ENCODE measurements at regions not wholly inside any gene's neighbourhood (a gene's known extent, or its start where the extent isn't known, plus 50 kb on each side); places are given as distances from the start of the nearest gene placed in this dataset.

DNA sequence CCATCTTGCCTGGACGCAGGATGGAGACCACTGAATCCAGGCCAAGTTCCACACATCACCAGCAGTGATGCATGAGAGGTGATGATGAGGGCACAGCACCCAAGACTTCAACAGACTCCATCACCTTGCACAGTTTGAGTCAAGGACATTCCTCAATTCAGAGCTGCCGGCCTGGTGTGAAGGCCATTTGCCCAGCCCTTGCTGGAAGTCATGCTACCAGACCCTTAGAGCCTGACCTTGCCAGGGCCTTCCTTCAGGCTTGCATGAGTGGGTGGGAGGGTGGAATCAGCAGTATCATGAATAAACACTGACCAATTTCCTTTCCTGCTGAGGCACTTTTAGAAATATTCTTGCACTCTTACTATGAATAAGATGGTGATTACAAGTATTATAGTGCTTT lies 130.2 kb upstream of the SSTR4 start:
- H3K27me3 ChIP-seq = no peaks in the 10 kb centered on the region
- intact Hi-C loops (cut with DNase I) = no loop called here
- H3K4me3 ChIP-seq = no peak overlapping the region
- ATAC-seq = no peak
- TF ChIP-seq, protein P1, sequence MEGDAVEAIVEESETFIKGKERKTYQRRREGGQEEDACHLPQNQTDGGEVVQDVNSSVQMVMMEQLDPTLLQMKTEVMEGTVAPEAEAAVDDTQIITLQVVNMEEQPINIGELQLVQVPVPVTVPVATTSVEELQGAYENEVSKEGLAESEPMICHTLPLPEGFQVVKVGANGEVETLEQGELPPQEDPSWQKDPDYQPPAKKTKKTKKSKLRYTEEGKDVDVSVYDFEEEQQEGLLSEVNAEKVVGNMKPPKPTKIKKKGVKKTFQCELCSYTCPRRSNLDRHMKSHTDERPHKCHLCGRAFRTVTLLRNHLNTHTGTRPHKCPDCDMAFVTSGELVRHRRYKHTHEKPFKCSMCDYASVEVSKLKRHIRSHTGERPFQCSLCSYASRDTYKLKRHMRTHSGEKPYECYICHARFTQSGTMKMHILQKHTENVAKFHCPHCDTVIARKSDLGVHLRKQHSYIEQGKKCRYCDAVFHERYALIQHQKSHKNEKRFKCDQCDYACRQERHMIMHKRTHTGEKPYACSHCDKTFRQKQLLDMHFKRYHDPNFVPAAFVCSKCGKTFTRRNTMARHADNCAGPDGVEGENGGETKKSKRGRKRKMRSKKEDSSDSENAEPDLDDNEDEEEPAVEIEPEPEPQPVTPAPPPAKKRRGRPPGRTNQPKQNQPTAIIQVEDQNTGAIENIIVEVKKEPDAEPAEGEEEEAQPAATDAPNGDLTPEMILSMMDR (IDR thresholded peaks at IDR 0.05) = no peak
- FAIRE-seq = no peak
- no peaks in the 10 kb centered on the region for H3K4me1 ChIP-seq
- DNase-seq = no peak
- 62 to 77% methylated on average over 2 of the region's 2 CpGs for WGBS, 2 donors
- no peak overlapping the region for H3K27ac ChIP-seq
- no peaks in the 10 kb centered on the region for H3K36me3 ChIP-seq
- H3K9me3 ChIP-seq = no peaks in the 10 kb centered on the region

DNA sequence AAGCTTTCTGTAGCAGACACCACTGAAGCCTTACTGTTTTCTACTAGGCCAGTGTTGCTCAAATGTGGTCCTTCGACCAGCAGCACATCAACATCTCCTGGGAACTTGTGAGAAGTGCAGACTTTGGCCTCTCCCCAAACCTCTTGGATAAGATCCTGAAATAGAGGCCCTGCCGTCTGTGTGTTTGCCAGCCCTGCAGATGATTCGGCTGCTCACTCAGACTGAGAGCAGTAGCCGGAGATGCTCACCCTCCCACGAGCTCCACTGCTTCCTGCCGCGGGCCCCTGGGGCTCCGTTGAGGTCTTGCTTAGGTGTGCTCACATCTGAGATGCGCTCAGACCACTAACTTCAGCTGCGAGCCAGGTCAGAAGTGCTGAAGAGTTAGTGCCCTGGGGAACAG lies 129.5 kb upstream of the SSTR4 start:
- H3K4me3 ChIP-seq = no peak overlapping the region
- no peaks in the 10 kb centered on the region for H3K27me3 ChIP-seq
- TF ChIP-seq, protein P1 (IDR thresholded peaks at IDR 0.05) = no peak
- H3K9me3 ChIP-seq = no peaks in the 10 kb centered on the region
- intact Hi-C loops (cut with DNase I) = no loop called here
- H3K4me1 ChIP-seq = no peaks in the 10 kb centered on the region
- H3K36me3 ChIP-seq = no peaks in the 10 kb centered on the region
- no peak overlapping the region for H3K27ac ChIP-seq
- DNase-seq (peak in 1 of 6 donors; percentile 19), ATAC-seq (peak in 1 of 4 donors; percentile 40), FAIRE-seq (no peak)
- 53 to 61% methylated on average over 10 of the region's 10 CpGs for WGBS, 2 donors

DNA sequence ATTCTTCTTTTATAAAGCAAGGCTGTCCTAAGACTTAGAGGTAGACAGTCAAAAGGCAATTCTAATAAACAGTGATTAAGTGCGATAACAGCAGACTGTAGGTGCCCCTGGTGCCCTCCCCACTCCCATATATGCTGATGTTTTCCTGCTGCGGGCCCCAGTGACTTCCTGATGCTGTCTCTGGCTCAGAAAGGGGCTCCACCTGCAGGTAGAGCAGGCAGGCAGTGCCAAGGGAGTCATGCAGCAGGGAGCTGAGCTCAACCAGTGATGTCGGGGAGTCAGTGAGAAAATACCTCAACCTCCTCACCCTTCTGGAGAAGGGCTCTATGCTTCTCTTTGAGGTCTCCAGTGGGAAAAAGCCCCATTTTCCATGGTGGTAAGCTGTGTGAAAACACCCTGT lies 126.7 kb upstream of the SSTR4 start:
- intact Hi-C loops (cut with DNase I) = no loop called here
- no peaks in the 10 kb centered on the region for H3K9me3 ChIP-seq
- TF ChIP-seq, protein P1 (IDR thresholded peaks at IDR 0.05) = no peak
- no peaks in the 10 kb centered on the region for H3K36me3 ChIP-seq
- WGBS, 2 donors = 55 to 63% methylated on average over 3 of the region's 3 CpGs
- no peaks in the 10 kb centered on the region for H3K27me3 ChIP-seq
- no peak overlapping the region for H3K27ac ChIP-seq
- DNase-seq (no peak), ATAC-seq (no peak), FAIRE-seq (no peak)
- H3K4me3 ChIP-seq = no peak overlapping the region
- no peaks in the 10 kb centered on the region for H3K4me1 ChIP-seq

DNA sequence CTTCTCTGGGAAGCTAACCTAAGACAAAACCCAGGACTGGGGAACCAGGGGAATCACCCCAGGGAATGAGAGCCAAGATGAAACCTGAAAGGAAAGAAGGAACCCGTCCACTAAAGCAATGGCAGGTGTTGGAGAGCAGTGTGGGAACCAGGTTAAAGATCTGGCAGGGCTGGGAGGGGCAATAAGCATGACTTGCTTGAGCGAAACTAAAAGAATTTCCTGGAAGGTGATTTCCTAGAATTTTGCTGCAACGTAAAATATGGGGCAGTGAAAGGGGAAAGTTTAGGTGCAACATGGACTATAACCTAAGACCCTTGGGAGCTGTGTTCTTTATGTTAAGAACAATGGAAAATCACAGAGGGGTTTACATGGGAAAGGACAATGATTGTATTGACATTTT lies 126.2 kb upstream of the SSTR4 start:
- Histone ChIP-seq H3K36me3 (no peaks in the 10 kb centered on the region), H3K27me3 (no peaks in the 10 kb centered on the region), H3K4me3 (no peak overlapping the region), H3K27ac (no peak overlapping the region), H3K9me3 (no peaks in the 10 kb centered on the region), H3K4me1 (no peaks in the 10 kb centered on the region)
- 49 to 62% methylated on average over 3 of the region's 3 CpGs for WGBS, 2 donors
- no peak for DNase-seq
- no peak for ATAC-seq
- intact Hi-C loops (cut with DNase I) = no loop called here
- TF ChIP-seq, protein P1 (IDR thresholded peaks at IDR 0.05) = no peak
- FAIRE-seq = no peak

DNA sequence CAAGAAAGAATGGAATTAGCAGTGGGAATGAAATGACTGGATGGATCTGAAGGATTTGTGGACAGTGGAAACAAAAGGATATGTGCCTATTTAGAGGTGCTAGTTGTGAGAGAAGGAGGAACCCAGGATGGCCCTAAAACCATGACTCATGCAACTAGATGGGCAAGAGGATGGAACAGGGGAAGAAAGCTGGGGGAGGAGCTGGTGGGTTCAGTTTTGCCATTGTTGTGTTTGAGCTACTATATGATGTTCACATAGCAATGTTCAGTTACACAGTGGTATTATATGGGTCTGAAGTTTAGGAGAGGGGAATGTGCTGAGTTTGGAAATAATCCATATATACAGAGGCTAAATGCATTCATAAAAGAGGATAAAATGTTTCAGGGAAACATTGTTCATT lies 125.7 kb upstream of the SSTR4 start:
- Histone ChIP-seq H3K36me3 (no peaks in the 10 kb centered on the region), H3K9me3 (no peaks in the 10 kb centered on the region), H3K4me1 (no peaks in the 10 kb centered on the region), H3K27me3 (no peaks in the 10 kb centered on the region), H3K4me3 (no peak overlapping the region), H3K27ac (no peak overlapping the region)
- ATAC-seq = no peak
- no peak for DNase-seq
- TF ChIP-seq, protein P1 (IDR thresholded peaks at IDR 0.05) = no peak
- intact Hi-C loops (cut with DNase I) = no loop called here
- FAIRE-seq = no peak
